ENCODE measurements at regions not wholly inside any gene's neighbourhood (a gene's known extent, or its start where the extent isn't known, plus 50 kb on each side); places are given as distances from the start of the nearest gene placed in this dataset.
"Not testable (repeated sequence)": the region's sequence is repeated elsewhere in the genome, so short reads cannot be mapped to it uniquely, and the experiment has no call there.

GRCh38 chrX:3521396-3521795 is 174.9 kb upstream of the MXRA5 start:
- TF ChIP-seq CTCF (IDR thresholded peaks at IDR 0.05; ENCODE audit: low read depth, low read length): no peak
- no peak for DNase-seq (ENCODE audit: extremely low read depth, low read depth)

GRCh38 chrX:3520982-3521381 is 174.5 kb upstream of the MXRA5 start:
- DNase-seq (ENCODE audit: extremely low read depth, low read depth): no peak
- no peak for TF ChIP-seq CTCF (IDR thresholded peaks at IDR 0.05; ENCODE audit: low read depth, low read length)

GRCh38 chrX:3520458-3520857 is 174.0 kb upstream of the MXRA5 start:
- TF ChIP-seq CTCF (IDR thresholded peaks at IDR 0.05; ENCODE audit: low read depth, low read length): no peak
- no peak for DNase-seq (ENCODE audit: extremely low read depth, low read depth)

- DNase-seq (ENCODE audit: extremely low read depth, low read depth): not testable (repeated sequence)
Measured at GRCh38 chrX:3519384-3519783, 172.9 kb upstream of the MXRA5 start.

- peak; percentile 80 for DNase-seq (ENCODE audit: extremely low read depth, low read depth)
Measured at GRCh38 chrX:3518870-3519269, 172.4 kb upstream of the MXRA5 start.

GRCh38 chrX:3516051-3516541 is 169.6 kb upstream of the MXRA5 start:
- no peak for TF ChIP-seq CTCF (IDR thresholded peaks at IDR 0.05; ENCODE audit: low read depth, low read length)
- no peak for DNase-seq (ENCODE audit: extremely low read depth, low read depth)

More at GRCh38 chrX:3518870-3519269, 172.4 kb upstream of the MXRA5 start:
- TF ChIP-seq CTCF (IDR thresholded peaks at IDR 0.05; ENCODE audit: low read depth, low read length): no peak

- TF ChIP-seq CTCF (IDR thresholded peaks at IDR 0.05; ENCODE audit: low read depth, low read length): no peak
- no peak for DNase-seq (ENCODE audit: extremely low read depth, low read depth)
Measured at GRCh38 chrX:3514996-3515395, 168.5 kb upstream of the MXRA5 start.

GRCh38 chrX:3512150-3512549 is 165.7 kb upstream of the MXRA5 start:
- DNase-seq (ENCODE audit: extremely low read depth, low read depth): not testable (repeated sequence)
